NT2/D1 (cell line): ENCODE measurements at regions not wholly inside any gene's neighbourhood (a gene's known extent, or its start where the extent isn't known, plus 50 kb on each side); places are given as distances from the start of the nearest gene placed in this dataset.

Experiments used
- DNase-seq: peaks from one replicate; pipeline ENCODE4 v3.0.0-alpha.2; 2011; ENCODE audit warnings: low read depth, low spot score
- H3K27me3 ChIP-seq: 2 replicates; pipeline ENCODE4 v1.6.0; 2011; ENCODE audit warnings: mild to moderate bottlenecking; ENCODE audit not compliant: insufficient read length, insufficient read depth
- H3K36me3 ChIP-seq: 2 replicates; pipeline ENCODE4 v1.6.1; 2011; ENCODE audit warnings: mild to moderate bottlenecking, low read length, mixed read lengths; ENCODE audit not compliant: insufficient read depth, insufficient read length
- H3K4me1 ChIP-seq: 2 replicates; pipeline ENCODE4 v1.5.1; 2011; ENCODE audit not compliant: insufficient read depth, insufficient read length
- H3K4me3 ChIP-seq: 2 replicates; pipeline ENCODE4 v1.5.1; 2011; ENCODE audit warnings: low read depth; ENCODE audit not compliant: insufficient read length
- H3K9ac ChIP-seq: 2 replicates; pipeline ENCODE4 v1.6.0; 2011; ENCODE audit warnings: low read depth; ENCODE audit not compliant: insufficient read length
- H3K9me3 ChIP-seq: 2 replicates; pipeline ENCODE4 v1.5.1; 2011; ENCODE audit warnings: mild to moderate bottlenecking, low read length; ENCODE audit not compliant: insufficient read depth
- SUZ12 ChIP-seq: IDR thresholded peaks from 2 replicates; pipeline ENCODE4 v1.6.1; 2011; ENCODE audit not compliant: insufficient read length, insufficient read depth; ENCODE audit errors: extremely low read depth
- YY1 ChIP-seq: IDR thresholded peaks from 2 replicates; pipeline ENCODE4 v1.6.1; 2011; ENCODE audit not compliant: insufficient read length, insufficient read depth
- ZNF274 ChIP-seq: IDR thresholded peaks from 2 replicates; pipeline ENCODE4 v1.6.1; 2011; ENCODE audit warnings: mild to moderate bottlenecking, low read depth, low read length

DNA sequence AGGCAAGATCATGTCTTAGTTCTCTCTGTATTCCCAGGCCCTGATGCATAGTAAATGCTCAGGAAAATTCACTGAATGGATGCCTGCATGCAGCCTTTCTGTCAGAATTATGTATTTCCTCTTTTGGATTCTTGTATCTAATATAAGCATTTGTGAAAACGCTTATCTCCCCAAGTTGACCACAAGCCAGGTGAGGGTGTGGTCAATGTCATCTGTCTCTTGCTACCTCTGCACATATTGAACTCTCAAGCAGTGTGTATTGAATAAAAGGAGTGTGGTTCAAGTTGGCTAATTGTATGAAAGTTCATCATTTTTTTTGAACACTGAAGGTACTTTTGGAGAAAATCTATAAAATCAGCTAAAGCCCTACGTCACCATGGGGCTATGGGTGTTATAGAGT lies 84.3 kb downstream of the CNGA2 start:
- Histone ChIP-seq H3K36me3 (no peaks in the 10 kb centered on the region), H3K9me3 (no peaks in the 10 kb centered on the region), H3K4me3 (no peak overlapping the region), H3K27me3 (no peaks in the 10 kb centered on the region), H3K4me1 (no peaks in the 10 kb centered on the region), H3K9ac (no peak overlapping the region)
- TF ChIP-seq SUZ12 (no peak), ZNF274 (no peak), YY1 (no peak)
- DNase-seq = no peak

DNA sequence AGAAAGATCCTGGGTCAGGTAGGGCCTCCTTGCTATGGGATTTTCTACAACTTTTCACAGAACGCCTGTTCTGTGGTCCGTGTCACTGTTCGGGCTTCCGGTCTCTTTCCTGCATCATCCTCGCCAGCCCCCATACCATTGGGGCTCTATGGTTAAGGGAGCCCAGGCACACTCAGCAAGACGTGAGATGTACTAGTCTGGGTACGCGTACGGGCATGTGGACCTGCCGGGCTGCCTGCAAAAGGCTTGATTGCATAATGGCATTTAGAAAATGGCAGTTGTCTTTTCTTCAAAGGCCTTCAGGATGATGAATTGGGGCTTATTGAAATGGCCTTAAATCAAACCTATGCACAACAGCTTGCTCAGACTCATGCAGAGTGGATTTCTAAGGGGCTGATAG lies 86.7 kb downstream of the CNGA2 start:
- Histone ChIP-seq H3K4me1 (no peaks in the 10 kb centered on the region), H3K9me3 (no peaks in the 10 kb centered on the region), H3K27me3 (no peaks in the 10 kb centered on the region), H3K36me3 (no peaks in the 10 kb centered on the region), H3K4me3 (no peak overlapping the region), H3K9ac (no peak overlapping the region)
- DNase-seq = no peak
- no peak for TF ChIP-seq SUZ12
- no peak for TF ChIP-seq ZNF274
- no peak for TF ChIP-seq YY1

DNA sequence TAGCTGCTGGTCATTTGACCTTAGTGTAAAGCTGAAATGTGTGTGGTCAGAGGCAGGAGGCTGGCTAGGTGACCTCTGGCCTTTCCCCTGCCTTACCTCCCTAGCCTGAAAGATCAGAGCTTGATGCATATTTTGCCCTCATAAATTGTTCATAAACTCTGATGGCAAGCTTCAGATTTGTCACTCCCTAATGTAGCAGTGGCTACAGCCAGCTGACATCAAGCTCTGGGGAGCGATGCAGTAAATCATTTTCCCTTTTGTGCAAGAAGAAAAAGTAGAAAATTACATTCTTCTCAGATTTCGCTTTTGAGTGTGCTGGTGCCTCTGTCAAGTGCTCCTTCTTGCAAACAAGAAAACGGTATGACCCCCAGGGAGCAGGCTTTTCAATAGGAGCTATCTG lies 87.7 kb upstream of the MAGEA4 start:
- no peak for DNase-seq
- Histone ChIP-seq H3K27me3 (no peaks in the 10 kb centered on the region), H3K9me3 (no peaks in the 10 kb centered on the region), H3K4me1 (no peaks in the 10 kb centered on the region), H3K36me3 (no peaks in the 10 kb centered on the region), H3K9ac (no peak overlapping the region), H3K4me3 (no peak overlapping the region)
- no peak for TF ChIP-seq YY1
- TF ChIP-seq SUZ12 = no peak
- TF ChIP-seq ZNF274 = no peak

DNA sequence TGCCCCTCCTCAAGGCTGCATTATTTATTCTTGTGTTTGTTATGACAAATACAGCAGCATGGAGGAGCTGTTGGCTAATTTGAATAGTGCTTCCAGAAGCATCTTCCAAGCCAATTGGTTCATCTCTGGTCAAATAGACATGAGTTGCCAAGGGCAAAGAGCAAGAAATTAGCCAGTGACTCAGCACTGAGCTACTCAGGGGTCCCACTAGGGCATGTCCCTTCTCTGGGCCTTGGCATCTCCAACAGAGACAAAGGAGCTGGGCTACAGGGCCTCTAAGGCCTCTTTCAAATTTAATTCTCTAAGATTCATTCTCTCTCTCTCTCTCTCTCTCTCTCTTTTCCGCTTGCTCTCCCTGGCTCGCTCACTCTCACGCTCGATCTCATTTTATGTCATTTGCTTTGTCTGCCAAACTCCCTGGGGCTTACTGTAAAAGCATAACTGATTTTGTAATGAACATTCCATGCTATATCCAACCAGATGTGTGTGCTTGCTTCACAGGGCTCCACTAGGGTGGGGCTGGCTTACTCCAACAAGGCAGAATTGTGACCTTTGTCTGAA lies 86.7 kb upstream of the MAGEA4 start:
- H3K4me3 ChIP-seq = no peak overlapping the region
- no peak for DNase-seq
- H3K4me1 ChIP-seq = no peaks in the 10 kb centered on the region
- H3K36me3 ChIP-seq = no peaks in the 10 kb centered on the region
- no peaks in the 10 kb centered on the region for H3K27me3 ChIP-seq
- TF ChIP-seq ZNF274 = no peak
- no peak for TF ChIP-seq SUZ12
- TF ChIP-seq YY1 = no peak
- H3K9me3 ChIP-seq = no peaks in the 10 kb centered on the region
- no peak overlapping the region for H3K9ac ChIP-seq

DNA sequence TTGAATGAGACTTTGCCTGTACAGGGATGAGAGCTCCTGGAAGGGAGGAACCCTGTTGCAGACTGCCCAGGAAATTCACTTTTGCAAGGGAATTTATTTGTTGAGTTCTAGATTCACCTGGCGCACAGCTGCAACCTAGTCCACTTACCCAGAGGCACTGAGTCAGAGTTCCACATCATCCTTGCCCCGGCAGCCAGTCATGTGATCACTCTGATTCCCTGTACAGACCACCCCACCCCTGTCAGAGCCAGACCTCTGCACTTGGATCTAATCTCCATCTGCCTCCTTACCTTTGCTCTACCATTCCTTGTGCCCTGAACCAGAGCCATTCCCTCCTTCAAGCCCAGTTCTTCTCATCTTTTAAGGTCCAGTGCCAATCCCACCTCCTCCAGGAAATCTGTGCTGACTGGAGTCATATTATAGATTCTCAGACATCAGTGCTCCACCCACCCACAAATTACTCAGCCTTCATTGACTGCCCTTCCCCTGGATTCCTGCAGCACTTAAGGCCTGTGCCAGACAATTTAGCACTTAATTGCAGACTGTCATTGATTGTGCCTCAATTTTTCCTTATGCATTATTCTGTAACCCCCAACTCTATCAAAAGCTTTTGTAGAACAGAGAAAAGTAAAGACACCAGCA lies 84.1 kb upstream of the MAGEA4 start:
- H3K4me1 ChIP-seq = no peaks in the 10 kb centered on the region
- TF ChIP-seq YY1 (no peak), SUZ12 (no peak), ZNF274 (no peak)
- no peak overlapping the region for H3K9ac ChIP-seq
- DNase-seq = no peak
- H3K9me3 ChIP-seq = no peaks in the 10 kb centered on the region
- H3K36me3 ChIP-seq = no peaks in the 10 kb centered on the region
- H3K27me3 ChIP-seq = no peaks in the 10 kb centered on the region
- H3K4me3 ChIP-seq = no peak overlapping the region

DNA sequence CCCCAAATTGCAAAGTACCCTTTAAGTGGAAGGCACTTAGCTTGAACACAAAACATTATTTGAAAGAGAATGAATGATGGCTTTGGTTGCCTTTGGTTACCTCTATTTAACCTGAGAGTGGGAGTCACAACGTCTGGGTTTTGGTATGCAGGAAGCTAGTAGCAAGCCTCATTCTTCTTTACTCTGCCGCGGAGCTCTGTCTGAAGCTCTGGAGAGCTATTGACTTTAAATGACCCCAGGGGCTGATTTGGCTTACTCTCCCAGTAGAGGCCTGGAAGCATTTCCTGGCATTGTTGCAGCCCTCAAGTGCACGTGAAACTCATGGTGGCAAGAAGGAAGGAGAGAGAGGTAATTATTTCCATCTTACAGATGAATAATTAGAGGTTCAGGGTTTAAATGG lies 81.8 kb upstream of the MAGEA4 start:
- Histone ChIP-seq H3K4me1 (no peaks in the 10 kb centered on the region), H3K36me3 (no peaks in the 10 kb centered on the region), H3K4me3 (no peak overlapping the region), H3K27me3 (no peaks in the 10 kb centered on the region), H3K9ac (no peak overlapping the region), H3K9me3 (no peaks in the 10 kb centered on the region)
- no peak for TF ChIP-seq YY1
- no peak for TF ChIP-seq ZNF274
- no peak for TF ChIP-seq SUZ12
- peak; percentile 36 for DNase-seq

DNA sequence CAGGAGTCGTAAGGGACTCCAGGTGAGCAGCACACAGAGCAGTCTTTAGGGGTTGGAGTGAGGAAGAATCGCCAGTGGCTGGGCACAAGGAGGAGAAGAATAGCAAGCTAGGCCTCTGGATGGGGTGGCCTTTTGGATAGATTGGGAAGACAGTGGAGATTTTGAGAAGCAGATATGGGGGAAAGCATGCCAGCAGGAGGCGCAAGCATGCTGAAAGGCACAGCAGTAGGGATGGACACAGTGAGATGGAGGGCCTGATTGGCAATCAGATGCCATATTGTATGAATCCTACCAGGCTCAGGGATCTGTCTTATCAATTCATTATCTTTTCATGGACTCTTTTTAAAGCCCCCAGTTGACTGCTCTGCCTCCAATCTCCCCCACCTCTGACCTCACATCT lies 60.4 kb upstream of the MAGEA4 start:
- Histone ChIP-seq H3K4me1 (no peaks in the 10 kb centered on the region), H3K9ac (no peak overlapping the region), H3K9me3 (no peaks in the 10 kb centered on the region), H3K27me3 (no peaks in the 10 kb centered on the region), H3K4me3 (no peak overlapping the region), H3K36me3 (no peaks in the 10 kb centered on the region)
- no peak for TF ChIP-seq ZNF274
- no peak for TF ChIP-seq YY1
- TF ChIP-seq SUZ12 = no peak
- DNase-seq = no peak
